ENCODE measurements at regions not wholly inside any gene's neighbourhood (a gene's known extent, or its start where the extent isn't known, plus 50 kb on each side); places are given as distances from the start of the nearest gene placed in this dataset.

DNA sequence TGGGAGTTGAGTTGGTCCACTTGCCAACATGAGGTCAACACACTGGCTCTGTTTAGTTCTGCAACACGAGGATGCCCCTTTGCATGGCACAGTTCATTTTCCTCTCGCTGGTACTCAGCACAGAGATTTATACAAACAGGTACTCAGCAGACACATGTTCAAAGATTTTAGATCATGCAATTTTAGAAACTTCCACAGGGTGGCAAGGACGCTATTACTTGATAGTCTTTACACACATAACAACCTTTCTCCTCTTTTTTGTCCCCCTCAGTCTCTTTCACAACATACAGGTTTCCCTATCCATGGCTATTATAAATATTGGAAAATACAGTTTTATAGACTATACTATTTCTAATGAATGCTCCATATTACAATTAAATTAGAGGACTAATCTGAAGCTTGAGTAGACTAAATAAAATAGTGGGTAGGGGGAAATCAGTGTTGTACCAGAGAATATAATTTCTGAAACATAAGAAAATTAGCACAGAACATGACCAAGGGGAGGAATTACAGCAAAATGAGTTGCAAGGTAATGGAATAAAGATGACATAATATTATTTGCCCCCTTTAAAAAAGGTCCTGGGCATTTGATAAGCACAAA is 331.8 kb upstream of the BTBD3 start:
- H3K4me3 ChIP-seq = no peak overlapping the region
- intact Hi-C loops (cut with micrococcal nuclease) = no loop called here
- H3K36me3 ChIP-seq = no peaks in the 10 kb centered on the region
- no peaks in the 10 kb centered on the region for H3K4me1 ChIP-seq
- TF ChIP-seq, protein P1, sequence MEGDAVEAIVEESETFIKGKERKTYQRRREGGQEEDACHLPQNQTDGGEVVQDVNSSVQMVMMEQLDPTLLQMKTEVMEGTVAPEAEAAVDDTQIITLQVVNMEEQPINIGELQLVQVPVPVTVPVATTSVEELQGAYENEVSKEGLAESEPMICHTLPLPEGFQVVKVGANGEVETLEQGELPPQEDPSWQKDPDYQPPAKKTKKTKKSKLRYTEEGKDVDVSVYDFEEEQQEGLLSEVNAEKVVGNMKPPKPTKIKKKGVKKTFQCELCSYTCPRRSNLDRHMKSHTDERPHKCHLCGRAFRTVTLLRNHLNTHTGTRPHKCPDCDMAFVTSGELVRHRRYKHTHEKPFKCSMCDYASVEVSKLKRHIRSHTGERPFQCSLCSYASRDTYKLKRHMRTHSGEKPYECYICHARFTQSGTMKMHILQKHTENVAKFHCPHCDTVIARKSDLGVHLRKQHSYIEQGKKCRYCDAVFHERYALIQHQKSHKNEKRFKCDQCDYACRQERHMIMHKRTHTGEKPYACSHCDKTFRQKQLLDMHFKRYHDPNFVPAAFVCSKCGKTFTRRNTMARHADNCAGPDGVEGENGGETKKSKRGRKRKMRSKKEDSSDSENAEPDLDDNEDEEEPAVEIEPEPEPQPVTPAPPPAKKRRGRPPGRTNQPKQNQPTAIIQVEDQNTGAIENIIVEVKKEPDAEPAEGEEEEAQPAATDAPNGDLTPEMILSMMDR (IDR thresholded peaks at IDR 0.05; ENCODE audit: borderline replicate concordance) = no peak
- DNase-seq = no peak
- H3K9me3 ChIP-seq (replicated peaks) = no peaks in the 10 kb centered on the region
- H3K27me3 ChIP-seq (ENCODE audit: low read depth) = no peaks in the 10 kb centered on the region
- no peak overlapping the region for H3K27ac ChIP-seq (replicated peaks)

DNA sequence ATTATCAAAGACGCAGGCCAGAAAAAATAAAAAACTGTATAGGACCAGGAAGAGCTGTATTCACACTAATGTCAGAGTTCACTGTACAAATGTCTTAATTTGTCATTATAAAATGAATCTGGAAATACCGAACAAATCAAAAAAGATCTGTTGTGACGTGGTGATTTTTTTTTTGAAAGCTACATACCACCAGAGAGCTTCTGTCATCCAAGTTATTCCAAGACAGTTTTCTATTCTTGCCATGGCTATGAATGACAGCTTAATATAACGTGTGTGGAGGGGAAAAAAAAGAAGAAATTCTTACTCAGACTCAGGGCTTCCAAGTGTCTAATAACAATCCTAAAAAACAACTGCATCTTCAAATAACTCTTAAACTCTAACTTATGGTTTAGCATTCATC is 328.8 kb upstream of the BTBD3 start:
- no peak for DNase-seq
- H3K27ac ChIP-seq (replicated peaks) = no peak overlapping the region
- H3K9me3 ChIP-seq (replicated peaks) = peaks cover 17% of the 10 kb centered on the region
- no peaks in the 10 kb centered on the region for H3K27me3 ChIP-seq (ENCODE audit: low read depth)
- TF ChIP-seq, protein P1 (IDR thresholded peaks at IDR 0.05; ENCODE audit: borderline replicate concordance) = no peak
- H3K4me1 ChIP-seq = no peaks in the 10 kb centered on the region
- H3K36me3 ChIP-seq = no peaks in the 10 kb centered on the region
- H3K4me3 ChIP-seq = no peak overlapping the region
- intact Hi-C loops (cut with micrococcal nuclease) = no loop called here

DNA sequence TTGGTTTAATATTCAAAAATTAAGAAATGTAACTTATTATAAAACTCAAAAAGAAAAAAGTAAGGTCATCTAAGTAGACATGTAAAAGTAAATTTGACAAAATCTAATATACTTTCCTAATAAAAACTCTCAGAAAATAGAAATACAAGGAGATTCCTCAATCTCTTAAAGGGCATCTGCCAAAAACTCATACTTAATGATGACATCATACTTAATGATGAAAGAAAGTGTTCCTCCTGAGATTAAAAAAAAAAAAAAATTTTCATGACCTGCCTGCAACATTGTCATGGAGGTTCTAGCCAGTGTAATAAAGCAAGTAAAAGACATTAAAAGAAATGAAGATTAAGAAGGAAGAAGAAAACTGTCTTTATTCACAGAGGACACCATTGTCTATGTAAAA is 325.7 kb upstream of the BTBD3 start:
- Histone ChIP-seq H3K27ac (replicated peaks) (no peak overlapping the region), H3K36me3 (no peaks in the 10 kb centered on the region), H3K27me3 (ENCODE audit: low read depth) (no peaks in the 10 kb centered on the region), H3K4me1 (no peaks in the 10 kb centered on the region), H3K9me3 (replicated peaks) (peaks cover 17% of the 10 kb centered on the region), H3K4me3 (no peak overlapping the region)
- TF ChIP-seq, protein P1 (IDR thresholded peaks at IDR 0.05; ENCODE audit: borderline replicate concordance) = no peak
- DNase-seq = no peak
- intact Hi-C loops (cut with micrococcal nuclease) = no loop called here

DNA sequence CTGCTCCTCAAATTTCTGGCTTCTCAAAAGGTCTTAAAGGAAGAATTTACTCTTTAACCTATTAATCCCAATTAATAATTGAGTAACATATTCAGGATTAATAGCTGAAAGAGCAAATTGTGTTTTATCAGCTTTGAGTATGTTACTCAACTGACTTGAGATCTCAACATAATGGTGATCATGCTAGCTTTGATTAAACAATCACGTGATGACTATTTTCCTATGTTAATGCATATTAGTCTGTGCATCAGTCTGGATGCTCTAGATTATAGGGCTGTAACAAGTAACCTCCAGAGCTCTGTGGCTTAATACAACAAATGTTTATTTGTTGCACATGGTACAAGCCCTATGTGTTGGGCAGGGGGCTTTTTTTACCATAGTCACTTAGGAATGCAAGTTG is 313.4 kb upstream of the BTBD3 start:
- Histone ChIP-seq H3K27me3 (ENCODE audit: low read depth) (no peaks in the 10 kb centered on the region), H3K36me3 (no peaks in the 10 kb centered on the region), H3K4me3 (no peak overlapping the region), H3K27ac (replicated peaks) (no peak overlapping the region), H3K4me1 (no peaks in the 10 kb centered on the region), H3K9me3 (replicated peaks) (peaks cover 5% of the 10 kb centered on the region)
- intact Hi-C loops (cut with micrococcal nuclease) = no loop called here
- no peak for DNase-seq
- TF ChIP-seq, protein P1 (IDR thresholded peaks at IDR 0.05; ENCODE audit: borderline replicate concordance) = no peak

DNA sequence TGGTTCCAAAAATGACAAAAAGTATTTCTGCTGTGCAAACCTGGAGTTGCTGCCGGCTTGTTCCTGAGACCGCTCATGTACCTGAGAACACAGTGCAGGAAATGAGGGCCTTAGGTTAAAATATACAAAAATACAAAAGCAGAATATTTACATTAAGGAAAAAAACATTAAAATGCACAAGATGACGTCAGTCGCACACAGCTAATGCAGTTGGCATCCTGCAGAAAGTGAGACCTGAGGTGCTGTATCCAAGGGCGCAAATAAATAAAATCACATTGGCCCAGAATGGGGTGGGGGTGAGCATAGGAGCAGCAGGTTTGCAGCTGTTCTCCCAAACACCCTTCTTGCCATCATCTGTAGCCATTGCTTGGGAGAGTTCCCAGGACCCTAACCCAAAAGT is 310.6 kb upstream of the BTBD3 start:
- no peaks in the 10 kb centered on the region for H3K9me3 ChIP-seq (replicated peaks)
- no peak overlapping the region for H3K4me3 ChIP-seq
- DNase-seq = no peak
- H3K4me1 ChIP-seq = no peaks in the 10 kb centered on the region
- no peaks in the 10 kb centered on the region for H3K36me3 ChIP-seq
- intact Hi-C loops (cut with micrococcal nuclease) = no loop called here
- H3K27ac ChIP-seq (replicated peaks) = no peak overlapping the region
- H3K27me3 ChIP-seq (ENCODE audit: low read depth) = no peaks in the 10 kb centered on the region
- TF ChIP-seq, protein P1 (IDR thresholded peaks at IDR 0.05; ENCODE audit: borderline replicate concordance) = no peak
